K562 (cell line): ENCODE measurements at regions not wholly inside any gene's neighbourhood (a gene's known extent, or its start where the extent isn't known, plus 50 kb on each side); places are given as distances from the start of the nearest gene placed in this dataset.

Source experiments
- ATAC-seq: fragments of 200-7000 bp; cut with Tn5 transposase; 3 replicates; pipeline ENCODE4 v1.9.1; 2020; ENCODE audit warnings: moderate library complexity
- BruUV-seq: library from RNA; stranded (reverse); fragments of 400-500 nt; replicated peaks from 2 replicates; lab custom pipeline; 2021; lab: Mats Ljungman, UMichigan
- CTCF ChIA-PET: fragments of 300-600 bp; formaldehyde crosslinking; extraction: SDS; loops from one replicate; lab custom pipeline; 2021; ENCODE audit warnings: low intra/inter-chr PET ratio; lab: Yijun Ruan, JAX
- POLR2A ChIA-PET: fragments of 300-600, 350-650 bp; sonication (Branson Sonifier 250); formaldehyde crosslinking; extraction: SDS; loops from one replicate; lab custom pipeline; 2021; ENCODE audit warnings: antibody characterized with exemption, inconsistent platforms; lab: Yijun Ruan, JAX
- DNase-seq, 4 experiments: peaks; one replicate each; pipeline versions ENCODE4 v3.0.0 to v3.0.0-alpha.2; 2011 to 2018; ENCODE audit warnings: low spot score in 3 of 4, mixed read lengths in 3 of 4; ENCODE audit errors: extremely low read depth in 1 of 4
- FAIRE-seq: peaks from 2 replicates; lab custom pipeline; 2011; peaks lifted over from hg19 to GRCh38; lab: Jason Lieb, UNC
- H2AFZ ChIP-seq: 2 replicates; pipeline ENCODE4 v1.6.0; 2011; ENCODE audit warnings: low read depth, low read length, control low read depth, inconsistent platforms
- H3K27ac ChIP-seq: fragments of 200-600 bp; 3 replicates; pipeline ENCODE4 v1.8.0; 2011; ENCODE audit warnings: low read depth, mild to moderate bottlenecking, control low read depth, inconsistent platforms, low read length, moderate library complexity, mixed read lengths; ENCODE audit errors: extremely low read depth
- H3K27me3 ChIP-seq, 2 experiments: fragments of 300-600 bp in 1 of 2; 2 replicates in 1 of 2; 3 replicates in 1 of 2; pipeline versions ENCODE4 v1.6.0 to v1.8.0; 2011; ENCODE audit warnings: inconsistent platforms in 2 of 2, low read length in 2 of 2, mild to moderate bottlenecking in 1 of 2, mixed read lengths in 1 of 2, moderate library complexity in 1 of 2; ENCODE audit not compliant: control insufficient read depth in 2 of 2, insufficient read depth in 2 of 2
- H3K36me3 ChIP-seq: fragments of 300-600 bp; 3 replicates; pipeline ENCODE4 v1.8.0; 2011; ENCODE audit warnings: mild to moderate bottlenecking, low read length, inconsistent platforms; ENCODE audit not compliant: control insufficient read depth, insufficient read depth
- H3K4me1 ChIP-seq, 2 experiments: fragments of 200-600 bp in 1 of 2; replicated peaks in 1 of 2; 2 replicates in 1 of 2; 3 replicates in 1 of 2; pipeline versions ENCODE4 v1.5.1 to v1.8.0; 2011; ENCODE audit warnings: inconsistent platforms in 2 of 2, low read length in 2 of 2, mild to moderate bottlenecking in 1 of 2, mixed read lengths in 1 of 2, moderate library complexity in 1 of 2; ENCODE audit not compliant: control insufficient read depth in 2 of 2, insufficient read depth in 2 of 2
- H3K4me2 ChIP-seq: 2 replicates; pipeline ENCODE4 v1.6.1; 2011; ENCODE audit warnings: low read length, control low read depth, inconsistent platforms, mixed read lengths; ENCODE audit not compliant: insufficient read depth
- H3K4me3 ChIP-seq: fragments of 200-600 bp; sonication (generic), shearing (Covaris generic); 2 replicates; pipeline ENCODE4 v1.5.1; 2016; ENCODE audit warnings: control low read depth, inconsistent platforms
- H3K79me2 ChIP-seq: fragments of 200-600 bp; 3 replicates; pipeline ENCODE4 v1.8.0; 2011; ENCODE audit warnings: low read length, inconsistent platforms; ENCODE audit not compliant: control insufficient read depth, insufficient read depth
- H3K9ac ChIP-seq, 2 experiments: 2 replicates each; pipeline versions ENCODE4 v1.6.0 to v1.6.1; 2011; ENCODE audit warnings: low read depth in 2 of 2, low read length in 2 of 2, control low read depth in 1 of 2, inconsistent platforms in 1 of 2, mild to moderate bottlenecking in 1 of 2, mixed read lengths in 1 of 2; ENCODE audit not compliant: insufficient read depth in 1 of 2
- H3K9me1 ChIP-seq: one replicate; pipeline ENCODE4 v1.6.0; 2011; ENCODE audit warnings: inconsistent platforms, mild to moderate bottlenecking, low read length, moderate library complexity; ENCODE audit not compliant: control insufficient read depth, insufficient read depth
- H3K9me3 ChIP-seq: replicated peaks from 2 replicates; pipeline ENCODE4 v1.5.1; 2011; ENCODE audit warnings: low read depth, low read length, inconsistent platforms; ENCODE audit not compliant: control insufficient read depth, insufficient read depth
- H4K20me1 ChIP-seq: replicated peaks from 2 replicates; pipeline ENCODE4 v1.6.1; 2011; ENCODE audit warnings: low read length, inconsistent platforms, mixed read lengths; ENCODE audit not compliant: control insufficient read depth, insufficient read depth
- BHLHE40 ChIP-seq: IDR thresholded peaks from 2 replicates; pipeline ENCODE4 v1.6.1; 2011; ENCODE audit warnings: low read length, improper control_type of control experiment
- BRD4 ChIP-seq: fragments of 200-600 bp; sonication (generic); IDR thresholded peaks from 2 replicates; pipeline ENCODE4 v1.6.1; 2017; ENCODE audit warnings: inconsistent platforms
- CUX1 ChIP-seq: fragments of 200-800 bp; sonication (Bioruptor generic); IDR thresholded peaks from 2 replicates; pipeline ENCODE4 v1.6.1; 2016; ENCODE audit warnings: missing genetic modification characterization, missing compliant biosample characterization
- GABPB2 ChIP-seq: fragments of 250-450 bp; sonication (Bioruptor Pico); conservative IDR thresholded peaks from 2 replicates; pipeline ENCODE4 v1.5.1; 2021; ENCODE audit warnings: mild to moderate bottlenecking
- MAX ChIP-seq: sonication (generic); formaldehyde crosslinking; IDR thresholded peaks from 2 replicates; pipeline ENCODE4 v1.9.0; 2022; ENCODE audit warnings: mild to moderate bottlenecking, missing genetic modification reagents
- PHF20 ChIP-seq: fragments of 450-650 bp; IDR thresholded peaks from 2 replicates; pipeline ENCODE4 v1.6.1; 2018; ENCODE audit not compliant: partially characterized antibody
- SMAD3 ChIP-seq: fragments of 450-650 bp; formaldehyde crosslinking; conservative IDR thresholded peaks from 2 replicates; pipeline ENCODE4 v1.4.0; 2020; ENCODE audit warnings: mild to moderate bottlenecking
- U2AF1 ChIP-seq: fragments of 200-400 bp; formaldehyde crosslinking; optimal IDR thresholded peaks from 2 replicates; pipeline ENCODE3; 2017; ENCODE audit warnings: mild to moderate bottlenecking, low read depth, low read length, moderate library complexity
- ZFPM2 ChIP-seq: fragments of 250-450 bp; sonication (Bioruptor Pico); IDR thresholded peaks from 2 replicates; pipeline ENCODE4 v1.5.1; 2022; ENCODE audit warnings: mild to moderate bottlenecking
- WGBS: fragments of 100-300 bp; shearing (Covaris generic); methylation state at CpG from one replicate; pipeline ENCODE4 v1.1.6; 2016; ENCODE audit warnings: low coverage, mixed read lengths; ENCODE audit not compliant: insufficient coverage; ENCODE audit errors: missing lambda C conversion rate; 5-methylcytosine and 5-hydroxymethylcytosine counted together
- in situ Hi-C: fragments of 300-500 bp; cut with MboI; formaldehyde crosslinking; loops from 4 replicates; pipeline ENCODE4 v1.15.0; 2018; ENCODE audit warnings: inconsistent platforms, mixed read lengths
- intact Hi-C: fragments of 100-400 bp; cut with micrococcal nuclease; formaldehyde crosslinking; loops from 2 replicates; pipeline ENCODE4 v1.14.2; 2022

- Histone ChIP-seq H3K36me3 (no peaks in the 10 kb centered on the region), H3K4me3 (no peak overlapping the region), H4K20me1 (no peaks in the 10 kb centered on the region), H3K27me3 (no peaks in the 10 kb centered on the region), H3K27ac (no peak overlapping the region), H3K9me3 (no peaks in the 10 kb centered on the region; the same call in 1 of the 2 replicates), H3K9me1 (no peaks in the 10 kb centered on the region), H3K9ac (no peak overlapping the region), H2AFZ (no peak overlapping the region), H3K4me2 (no peak overlapping the region), H3K4me1 (no peaks in the 10 kb centered on the region), H3K79me2 (no peaks in the 10 kb centered on the region)
- DNase-seq (no peak), FAIRE-seq (no peak), ATAC-seq (no peak)
- BruUV-seq = no TSS peak
- ChIA-PET CTCF (no interaction called here), POLR2A (no interaction called here)
- intact Hi-C loops (no loop called here), in situ Hi-C loops (no loop called here)
- WGBS = 7% methylated on average over 2 of the region's 2 CpGs
- TF ChIP-seq ZFPM2 (CRISPR knock-in tag) (no peak), SMAD3 (CRISPR knock-in tag) (no peak), CUX1 (CRISPR knock-in tag) (no peak), BRD4 (no peak), BHLHE40 (no peak), PHF20 (no peak), U2AF1 (no peak), GABPB2 (CRISPR knock-in tag) (no peak), MAX (CRISPR knock-in tag) (no peak)
Observed at GRCh38 chr11:90840071-90840470, 617.2 kb upstream of the CHORDC1 start.
